ENCODE measurements at regions not wholly inside any gene's neighbourhood (a gene's known extent, or its start where the extent isn't known, plus 50 kb on each side); places are given as distances from the start of the nearest gene placed in this dataset.
"Not testable (repeated sequence)": the region's sequence is repeated elsewhere in the genome, so short reads cannot be mapped to it uniquely, and the experiment has no call there.

- H3K27ac ChIP-seq (ENCODE audit: control insufficient read depth, insufficient read depth, low read length); H3K9ac ChIP-seq (ENCODE audit: control insufficient read depth, extremely low read depth, insufficient read depth, low read length); H3K9me3 ChIP-seq (ENCODE audit: control insufficient read depth, low read depth, low read length); H3K27me3 ChIP-seq (ENCODE audit: control insufficient read depth, extremely low read depth, insufficient read depth, low read length); H3K9me1 ChIP-seq (ENCODE audit: control insufficient read depth, extremely low read depth, insufficient read depth, low read length); H4K20me1 ChIP-seq (ENCODE audit: control insufficient read depth, extremely low read depth, insufficient read depth, low read length); DNase-seq (ENCODE audit: low read depth, low spot score); FAIRE-seq; H3K4me1 ChIP-seq (ENCODE audit: control insufficient read depth, extremely low read depth, insufficient read depth, low read length); dilution Hi-C loops (cut with MboI; ENCODE audit: extremely low pct_ligation_motif_present, low sequenced_read_pairs); H3K79me2 ChIP-seq (ENCODE audit: control insufficient read depth, insufficient read depth, low read length); H3K4me3 ChIP-seq (ENCODE audit: control insufficient read depth in 2 of 3, extremely low read depth in 1 of 3, insufficient read depth in 2 of 3, low read depth in 1 of 3, low read length in 3 of 3); H2AFZ ChIP-seq (ENCODE audit: control insufficient read depth, low read length); H3K36me3 ChIP-seq (ENCODE audit: control insufficient read depth in 2 of 2, extremely low read depth in 1 of 2, insufficient read depth in 2 of 2, low read length in 2 of 2); H3K4me2 ChIP-seq (ENCODE audit: control insufficient read depth, extremely low read depth, insufficient read depth, low read depth, low read length): not testable (repeated sequence)
Measured at GRCh38 chr2:87603418-87604278, 144.2 kb upstream of the PLGLB2 start.

- H3K9ac ChIP-seq (ENCODE audit: control insufficient read depth, extremely low read depth, insufficient read depth, low read length); H3K9me3 ChIP-seq (ENCODE audit: control insufficient read depth, low read depth, low read length); H3K36me3 ChIP-seq (ENCODE audit: control insufficient read depth in 2 of 2, extremely low read depth in 1 of 2, insufficient read depth in 2 of 2, low read length in 2 of 2); H3K4me1 ChIP-seq (ENCODE audit: control insufficient read depth, extremely low read depth, insufficient read depth, low read length); DNase-seq (ENCODE audit: low read depth, low spot score); H3K79me2 ChIP-seq (ENCODE audit: control insufficient read depth, insufficient read depth, low read length); H3K27ac ChIP-seq (ENCODE audit: control insufficient read depth, insufficient read depth, low read length); H3K4me3 ChIP-seq (ENCODE audit: control insufficient read depth in 2 of 3, extremely low read depth in 1 of 3, insufficient read depth in 2 of 3, low read depth in 1 of 3, low read length in 3 of 3); H3K27me3 ChIP-seq (ENCODE audit: control insufficient read depth, extremely low read depth, insufficient read depth, low read length); H4K20me1 ChIP-seq (ENCODE audit: control insufficient read depth, extremely low read depth, insufficient read depth, low read length); H2AFZ ChIP-seq (ENCODE audit: control insufficient read depth, low read length); dilution Hi-C loops (cut with MboI; ENCODE audit: extremely low pct_ligation_motif_present, low sequenced_read_pairs); H3K9me1 ChIP-seq (ENCODE audit: control insufficient read depth, extremely low read depth, insufficient read depth, low read length); H3K4me2 ChIP-seq (ENCODE audit: control insufficient read depth, extremely low read depth, insufficient read depth, low read depth, low read length): not testable (repeated sequence)
- peak; percentile 44 for FAIRE-seq
Measured at GRCh38 chr2:87604279-87604818, 143.5 kb upstream of the PLGLB2 start.

GRCh38 chr2:87604980-87605379, 142.9 kb upstream of the PLGLB2 start:
- H3K9ac ChIP-seq (ENCODE audit: control insufficient read depth, extremely low read depth, insufficient read depth, low read length); H3K4me1 ChIP-seq (ENCODE audit: control insufficient read depth, extremely low read depth, insufficient read depth, low read length); H3K79me2 ChIP-seq (ENCODE audit: control insufficient read depth, insufficient read depth, low read length); H3K36me3 ChIP-seq (ENCODE audit: control insufficient read depth in 2 of 2, extremely low read depth in 1 of 2, insufficient read depth in 2 of 2, low read length in 2 of 2); dilution Hi-C loops (cut with MboI; ENCODE audit: extremely low pct_ligation_motif_present, low sequenced_read_pairs); H3K4me2 ChIP-seq (ENCODE audit: control insufficient read depth, extremely low read depth, insufficient read depth, low read depth, low read length); DNase-seq (ENCODE audit: low read depth, low spot score); H3K9me1 ChIP-seq (ENCODE audit: control insufficient read depth, extremely low read depth, insufficient read depth, low read length); FAIRE-seq; H4K20me1 ChIP-seq (ENCODE audit: control insufficient read depth, extremely low read depth, insufficient read depth, low read length); H3K9me3 ChIP-seq (ENCODE audit: control insufficient read depth, low read depth, low read length); H3K27ac ChIP-seq (ENCODE audit: control insufficient read depth, insufficient read depth, low read length); H3K4me3 ChIP-seq (ENCODE audit: control insufficient read depth in 2 of 3, extremely low read depth in 1 of 3, insufficient read depth in 2 of 3, low read depth in 1 of 3, low read length in 3 of 3); H3K27me3 ChIP-seq (ENCODE audit: control insufficient read depth, extremely low read depth, insufficient read depth, low read length); H2AFZ ChIP-seq (ENCODE audit: control insufficient read depth, low read length): not testable (repeated sequence)

GRCh38 chr2:87608377-87609166, 139.3 kb upstream of the PLGLB2 start:
- dilution Hi-C loops (cut with MboI; ENCODE audit: extremely low pct_ligation_motif_present, low sequenced_read_pairs); H3K79me2 ChIP-seq (ENCODE audit: control insufficient read depth, insufficient read depth, low read length); H3K27me3 ChIP-seq (ENCODE audit: control insufficient read depth, extremely low read depth, insufficient read depth, low read length); H3K9me1 ChIP-seq (ENCODE audit: control insufficient read depth, extremely low read depth, insufficient read depth, low read length); H4K20me1 ChIP-seq (ENCODE audit: control insufficient read depth, extremely low read depth, insufficient read depth, low read length); H3K4me1 ChIP-seq (ENCODE audit: control insufficient read depth, extremely low read depth, insufficient read depth, low read length); H3K36me3 ChIP-seq (ENCODE audit: control insufficient read depth in 2 of 2, extremely low read depth in 1 of 2, insufficient read depth in 2 of 2, low read length in 2 of 2); H3K27ac ChIP-seq (ENCODE audit: control insufficient read depth, insufficient read depth, low read length); DNase-seq (ENCODE audit: low read depth, low spot score); H3K9ac ChIP-seq (ENCODE audit: control insufficient read depth, extremely low read depth, insufficient read depth, low read length); H3K4me2 ChIP-seq (ENCODE audit: control insufficient read depth, extremely low read depth, insufficient read depth, low read depth, low read length); H2AFZ ChIP-seq (ENCODE audit: control insufficient read depth, low read length); H3K9me3 ChIP-seq (ENCODE audit: control insufficient read depth, low read depth, low read length); FAIRE-seq; H3K4me3 ChIP-seq (ENCODE audit: control insufficient read depth in 2 of 3, extremely low read depth in 1 of 3, insufficient read depth in 2 of 3, low read depth in 1 of 3, low read length in 3 of 3): not testable (repeated sequence)
